Panc1 (cell line): ENCODE measurements at regions not wholly inside any gene's neighbourhood (a gene's known extent, or its start where the extent isn't known, plus 50 kb on each side); places are given as distances from the start of the nearest gene placed in this dataset.

ENCODE experiments used
- ATAC-seq: fragments of 200-7000 bp; cut with Tn5 transposase; 2 replicates; pipeline ENCODE4 v1.9.1; 2020; ENCODE audit warnings: mild to moderate bottlenecking, moderate library complexity
- BruUV-seq: library from RNA; stranded (reverse); fragments of 400-500 nt; replicated peaks from 2 replicates; lab custom pipeline; 2021; lab: Mats Ljungman, UMichigan
- CTCF ChIA-PET: fragments of 300-600 bp; sonication (Branson Sonifier 250); formaldehyde crosslinking; loops from one replicate; lab custom pipeline; 2022; ENCODE audit warnings: antibody characterized with exemption; lab: Charles Lee
- POLR2A ChIA-PET: fragments of 300-600 bp; sonication (Branson Sonifier 250); formaldehyde crosslinking; loops from one replicate; lab custom pipeline; 2022; ENCODE audit warnings: antibody characterized with exemption; lab: Charles Lee
- DNase-seq: peaks from one replicate; pipeline ENCODE4 v3.0.0-alpha.2; 2010; ENCODE audit warnings: low read depth, low spot score
- H3K27ac ChIP-seq: 2 replicates; pipeline ENCODE4 v1.5.1; 2011; ENCODE audit warnings: mild to moderate bottlenecking, low read length, inconsistent platforms
- H3K27me3 ChIP-seq: fragments of 200-500 bp; sonication (Bioruptor generic); 2 replicates; pipeline ENCODE4 v1.6.0; 2014; ENCODE audit warnings: low read length, inconsistent platforms; ENCODE audit not compliant: control insufficient read depth, insufficient read depth
- H3K36me3 ChIP-seq: fragments of 200-500 bp; sonication (Bioruptor generic); 2 replicates; pipeline ENCODE4 v1.5.1; 2014; ENCODE audit warnings: inconsistent platforms, mild to moderate bottlenecking, low read length, moderate library complexity; ENCODE audit not compliant: control insufficient read depth, insufficient read depth
- H3K4me1 ChIP-seq: 2 replicates; pipeline ENCODE4 v1.5.1; 2011; ENCODE audit warnings: inconsistent platforms, mild to moderate bottlenecking, low read length, moderate library complexity; ENCODE audit not compliant: control insufficient read depth, insufficient read depth
- H3K4me3 ChIP-seq, 2 experiments: 2 replicates each; pipeline ENCODE4 v1.5.1; 2011 to 2012; ENCODE audit warnings: low read depth in 2 of 2, low read length in 2 of 2, mild to moderate bottlenecking in 2 of 2, inconsistent platforms in 1 of 2, moderate library complexity in 1 of 2
- H3K9me3 ChIP-seq: fragments of 200-500 bp; sonication (Bioruptor generic); 2 replicates; pipeline ENCODE4 v1.5.1; 2014; ENCODE audit warnings: low read depth, mild to moderate bottlenecking, inconsistent platforms, low read length, moderate library complexity; ENCODE audit not compliant: control insufficient read depth, insufficient read depth
- CTCF ChIP-seq: fragments of 450-650 bp; IDR thresholded peaks from 2 replicates; pipeline ENCODE4 v1.5.1; 2017; ENCODE audit warnings: mild to moderate bottlenecking
- POLR2AphosphoS5 ChIP-seq: IDR thresholded peaks from 2 replicates; pipeline ENCODE4 v1.6.1; 2012; ENCODE audit warnings: mild to moderate bottlenecking, low read depth, low read length, moderate library complexity
- REST ChIP-seq, 2 experiments: IDR thresholded peaks; 2 replicates each; pipeline ENCODE4 v1.6.1; 2011 to 2012; ENCODE audit warnings: low read depth in 2 of 2, control low read depth in 1 of 2, low read length in 1 of 2, mild to moderate bottlenecking in 1 of 2, moderate library complexity in 1 of 2; ENCODE audit not compliant: insufficient read depth in 1 of 2
- SIN3A ChIP-seq: IDR thresholded peaks from 2 replicates; pipeline ENCODE4 v1.6.1; 2012; ENCODE audit warnings: low read depth, mild to moderate bottlenecking, low read length, moderate library complexity, borderline replicate concordance; ENCODE audit not compliant: insufficient read depth
- TCF7L2 ChIP-seq: IDR thresholded peaks from 2 replicates; pipeline ENCODE4 v1.6.1; 2011; ENCODE audit warnings: mild to moderate bottlenecking, low read depth, low read length, inconsistent platforms
- in situ Hi-C: cut with HindIII; loops from 2 replicates; pipeline ENCODE4 v1.10.0; 2016; ENCODE audit warnings: low sequenced_read_pairs, low pct_unique_long_range_greater_than_20kb
- intact Hi-C: fragments of 100-400 bp; cut with micrococcal nuclease; formaldehyde crosslinking; loops from one replicate; pipeline ENCODE4 v1.10.0; 2022; ENCODE audit not compliant: unreplicated experiment

GRCh38 chr10:132471484-132471883 is 66.1 kb upstream of the INPP5A start:
- ATAC-seq = no peak
- POLR2A ChIA-PET = interaction anchor here (0.6 kb wide), 1 partner anchor 803 kb away, joined by 3 read pairs; no protein-coding TSS in a partner anchor
- in situ Hi-C loops (no loop called here), intact Hi-C loops (no loop called here)
- H3K4me3 ChIP-seq = no peak overlapping the region
- no TSS peak for BruUV-seq
- no peak for TF ChIP-seq CTCF
- TF ChIP-seq REST (IDR thresholded peaks at IDR 0.05; ENCODE audit: insufficient read depth in 1 of 2, low read depth in 2 of 2, low read length in 1 of 2) = no peak
- TF ChIP-seq POLR2AphosphoS5 = no peak
- no peak for TF ChIP-seq SIN3A
- no peak for TF ChIP-seq TCF7L2
- no peak overlapping the region for H3K27ac ChIP-seq
- peaks cover 22% of the 10 kb centered on the region for H3K4me1 ChIP-seq
- no peak for DNase-seq
- CTCF ChIA-PET = interaction anchor here (0.6 kb wide), 1 partner anchor 423 kb away, joined by 5 read pairs; no protein-coding TSS in a partner anchor
- H3K9me3 ChIP-seq = no peaks in the 10 kb centered on the region; the same call in 1 of the 2 replicates
- no peaks in the 10 kb centered on the region for H3K36me3 ChIP-seq
- H3K27me3 ChIP-seq = no peaks in the 10 kb centered on the region

GRCh38 chr10:132475086-132475485 is 62.5 kb upstream of the INPP5A start:
- ChIA-PET POLR2A (interaction anchor here (0.6 kb wide), 1 partner anchor 103 kb away, joined by 12 read pairs; no protein-coding TSS in a partner anchor), CTCF (interaction anchor here (0.7 kb wide), 1 partner anchor 24 kb away, joined by 4 read pairs; no protein-coding TSS in a partner anchor)
- H3K4me1 ChIP-seq = no peaks in the 10 kb centered on the region; the same call in 1 of the 2 replicates
- no peaks in the 10 kb centered on the region for H3K36me3 ChIP-seq
- in situ Hi-C loops (no loop called here), intact Hi-C loops (no loop called here)
- no TSS peak for BruUV-seq
- DNase-seq (no peak), ATAC-seq (no peak)
- no peak overlapping the region for H3K4me3 ChIP-seq
- no peaks in the 10 kb centered on the region; the same call in 1 of the 2 replicates for H3K9me3 ChIP-seq
- TF ChIP-seq POLR2AphosphoS5 (no peak), CTCF (no peak), TCF7L2 (no peak), REST (IDR thresholded peaks at IDR 0.05; ENCODE audit: insufficient read depth in 1 of 2, low read depth in 2 of 2, low read length in 1 of 2) (no peak), SIN3A (no peak)
- no peaks in the 10 kb centered on the region for H3K27me3 ChIP-seq
- no peak overlapping the region for H3K27ac ChIP-seq
